ENCODE measurements at regions not wholly inside any gene's neighbourhood (a gene's known extent, or its start where the extent isn't known, plus 50 kb on each side); places are given as distances from the start of the nearest gene placed in this dataset.
A peak's percentile ranks its signal among the peaks of the same experiment; 100 is the strongest.
"Not testable (repeated sequence)": the region's sequence is repeated elsewhere in the genome, so short reads cannot be mapped to it uniquely, and the experiment has no call there.

DNA sequence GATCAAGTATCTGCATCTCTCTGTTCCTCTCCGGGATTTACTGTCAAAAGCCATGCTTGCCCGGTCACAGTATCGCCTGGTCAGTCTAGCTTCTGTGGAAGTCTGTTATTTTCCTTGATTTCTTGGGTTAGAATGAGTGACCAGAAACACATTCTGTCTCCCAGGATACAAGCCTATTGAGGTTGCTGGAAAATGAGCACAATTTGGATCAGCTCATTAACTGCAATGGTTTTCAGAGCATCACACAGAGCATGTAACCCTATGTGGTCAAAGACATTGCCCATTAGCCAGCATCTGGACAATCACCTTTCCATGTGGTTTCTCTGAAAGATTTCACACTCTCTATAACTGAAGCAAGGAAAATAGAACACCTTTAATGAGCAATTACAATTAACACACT lies 124.2 kb upstream of the FAM98A start:
- DNase-seq: no peak

DNA sequence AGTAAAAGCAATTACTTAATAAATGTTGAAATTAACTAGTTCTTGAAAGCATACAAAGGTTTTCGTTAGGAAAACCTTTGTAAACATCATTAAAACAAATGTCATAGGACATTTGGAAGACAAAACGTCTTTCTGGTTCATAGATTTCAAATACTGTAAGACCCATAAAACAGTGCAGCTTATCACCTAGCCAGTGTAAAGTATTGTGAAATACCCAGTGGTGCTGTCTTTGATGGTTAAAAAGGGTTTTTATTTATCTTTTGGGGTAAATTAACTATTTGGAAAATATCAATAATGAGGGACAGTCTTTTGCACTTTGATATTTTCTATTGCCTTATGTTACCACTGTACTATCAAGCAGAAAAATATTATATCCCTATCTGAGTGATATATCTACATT lies 120.0 kb upstream of the FAM98A start:
- DNase-seq: no peak

DNA sequence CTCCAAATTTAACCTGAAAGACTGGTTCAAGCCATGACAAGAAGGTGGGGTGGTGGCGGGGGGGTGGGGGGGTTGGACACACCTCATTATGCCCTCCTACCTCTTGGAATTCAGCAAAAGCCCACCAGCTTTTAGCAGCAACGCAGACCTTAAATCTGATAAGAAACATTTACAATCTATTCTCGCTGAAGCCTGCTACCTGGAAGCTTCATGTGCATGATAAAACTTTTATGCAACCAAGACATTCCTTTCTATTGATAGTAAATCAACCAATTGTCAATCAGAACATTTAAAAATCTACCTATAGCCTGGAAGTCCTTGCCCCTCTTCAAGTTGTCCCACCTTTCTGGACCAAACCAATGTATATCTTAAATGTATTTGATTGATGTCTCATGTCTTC lies 113.6 kb upstream of the FAM98A start:
- DNase-seq: no peak

DNA sequence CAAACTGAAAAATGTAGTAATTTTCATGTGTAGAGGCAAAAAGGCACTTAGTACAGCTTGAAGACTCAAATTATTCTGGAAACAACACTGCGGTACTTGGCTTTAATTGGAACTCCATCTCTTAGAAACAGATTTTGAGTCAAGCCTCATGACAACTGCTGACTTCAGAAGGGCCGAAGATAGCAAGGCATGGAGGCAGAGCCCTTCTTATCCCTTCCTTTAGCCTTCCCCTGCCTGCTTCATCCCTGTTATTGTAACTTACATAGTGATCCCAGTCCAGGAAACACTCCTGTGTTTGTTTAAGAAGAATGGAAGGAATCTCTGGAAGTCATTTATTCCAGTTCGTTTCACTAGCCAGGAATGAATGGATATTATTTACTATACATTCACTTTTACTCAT lies 110.9 kb upstream of the FAM98A start:
- no peak for DNase-seq

DNA sequence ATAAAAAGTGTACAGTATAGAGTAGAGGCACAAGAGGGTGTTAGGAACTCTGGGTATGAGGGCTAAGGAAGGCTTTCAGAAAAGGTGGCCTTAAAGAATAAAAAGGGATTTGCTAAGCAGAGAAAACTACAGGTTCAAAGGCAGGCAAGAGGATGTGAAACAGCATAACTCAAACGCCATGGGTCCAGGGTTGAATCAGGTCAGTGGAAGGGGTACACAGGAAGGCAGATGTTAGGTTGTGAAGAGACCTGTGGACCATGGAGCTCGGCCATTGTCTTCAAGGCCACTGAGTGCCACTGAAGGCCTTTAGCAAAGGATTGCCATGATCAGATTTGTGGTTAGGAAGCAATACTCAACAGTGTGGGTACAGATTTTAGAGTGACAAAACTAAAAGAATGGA lies 108.2 kb upstream of the FAM98A start:
- no peak for DNase-seq

GRCh38 chr2:33706410-33706809 lies 107.3 kb upstream of the FAM98A start:
- DNase-seq: peak; percentile 37 to 58

DNA sequence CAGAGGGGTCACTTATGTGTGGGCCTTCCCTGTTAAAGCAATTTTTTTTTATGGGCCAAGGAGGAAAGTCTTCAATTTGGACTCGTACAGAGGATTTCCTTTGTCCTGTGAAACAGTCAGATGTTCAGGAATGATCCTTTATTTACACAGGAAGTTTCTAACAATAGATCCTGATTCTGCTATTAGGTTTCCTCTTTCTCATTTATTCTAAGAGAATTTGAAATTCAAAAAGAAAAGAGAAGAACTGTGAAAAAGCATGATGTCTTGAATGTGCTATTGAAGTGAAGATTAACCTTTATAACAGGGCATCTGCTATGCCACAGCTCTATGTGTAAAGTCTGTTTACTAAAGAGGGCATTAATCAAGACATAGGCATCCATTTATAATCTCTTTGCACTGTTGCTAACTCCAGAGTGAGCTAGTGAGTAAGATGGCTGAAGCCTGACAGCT lies 105.3 kb upstream of the FAM98A start:
- DNase-seq: no peak

DNA sequence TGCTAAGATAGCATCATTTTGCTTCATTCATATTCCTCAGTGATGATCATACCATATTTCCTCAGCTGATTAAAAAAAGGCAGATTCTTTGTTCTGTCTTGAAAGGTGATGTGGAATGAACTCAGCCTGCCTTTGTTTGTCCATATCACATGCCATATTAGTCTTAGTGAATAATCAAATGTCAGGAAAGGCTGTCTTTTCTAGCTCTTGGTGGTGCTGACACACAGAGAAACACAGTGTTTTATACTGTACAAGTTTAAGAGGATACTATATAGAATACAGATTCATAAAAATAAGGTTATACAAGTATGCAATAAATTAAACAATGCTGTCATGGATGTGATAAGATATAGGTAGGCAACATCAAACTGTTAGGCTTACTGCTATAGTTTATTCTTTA lies 97.1 kb upstream of the FAM98A start:
- DNase-seq: no peak

GRCh38 chr2:33694904-33695303 lies 95.8 kb upstream of the FAM98A start:
- DNase-seq: no peak

- not testable (repeated sequence) for DNase-seq
Observed at GRCh38 chr2:33690686-33691085, 91.6 kb upstream of the FAM98A start.

GRCh38 chr2:33681364-33681757 lies 82.3 kb upstream of the FAM98A start:
- DNase-seq: no peak

DNA sequence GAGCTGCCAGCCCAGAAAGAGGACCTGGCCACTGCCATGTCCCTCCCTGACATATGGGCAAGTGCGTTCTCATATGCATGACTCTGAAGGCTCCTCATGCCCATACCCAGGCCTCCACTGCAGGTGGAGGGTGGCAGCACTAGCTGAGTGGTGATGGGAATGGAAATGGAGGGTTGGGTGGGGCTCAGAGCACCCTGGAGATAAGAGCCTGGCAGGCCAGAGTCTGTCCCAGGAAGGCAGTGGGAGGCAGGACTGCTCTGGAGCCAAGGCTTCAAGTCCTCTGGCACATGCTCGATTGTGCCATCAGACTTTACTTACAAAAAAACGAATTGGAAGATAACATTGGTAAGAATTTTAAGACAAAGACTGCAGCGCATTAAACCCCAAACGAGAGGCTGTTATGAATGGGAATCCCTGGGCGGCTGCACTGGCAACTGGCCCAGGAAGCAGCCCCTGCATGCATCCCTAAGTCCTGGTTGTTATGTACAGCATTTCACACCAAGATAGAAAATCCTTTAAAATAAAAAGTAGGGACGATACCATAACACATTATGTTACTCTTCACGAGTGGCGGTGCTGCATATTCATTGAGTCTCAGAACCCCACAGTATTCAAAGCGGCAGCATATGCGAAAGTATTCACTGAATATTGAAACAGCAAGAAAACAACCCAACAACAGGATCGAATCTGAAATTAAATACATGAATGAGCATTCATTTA lies 81.7 kb upstream of the FAM98A start:
- DNase-seq: no peak

- no peak for DNase-seq
Observed at GRCh38 chr2:33678436-33678835, 79.3 kb upstream of the FAM98A start.

GRCh38 chr2:33673937-33674336 lies 74.8 kb upstream of the FAM98A start:
- no peak for DNase-seq

- no peak for DNase-seq
Observed at GRCh38 chr2:33672896-33673295, 73.8 kb upstream of the FAM98A start.

GRCh38 chr2:33672389-33672788 lies 73.3 kb upstream of the FAM98A start:
- no peak for DNase-seq

- DNase-seq: no peak
Observed at GRCh38 chr2:33671198-33671597, 72.1 kb upstream of the FAM98A start.

DNA sequence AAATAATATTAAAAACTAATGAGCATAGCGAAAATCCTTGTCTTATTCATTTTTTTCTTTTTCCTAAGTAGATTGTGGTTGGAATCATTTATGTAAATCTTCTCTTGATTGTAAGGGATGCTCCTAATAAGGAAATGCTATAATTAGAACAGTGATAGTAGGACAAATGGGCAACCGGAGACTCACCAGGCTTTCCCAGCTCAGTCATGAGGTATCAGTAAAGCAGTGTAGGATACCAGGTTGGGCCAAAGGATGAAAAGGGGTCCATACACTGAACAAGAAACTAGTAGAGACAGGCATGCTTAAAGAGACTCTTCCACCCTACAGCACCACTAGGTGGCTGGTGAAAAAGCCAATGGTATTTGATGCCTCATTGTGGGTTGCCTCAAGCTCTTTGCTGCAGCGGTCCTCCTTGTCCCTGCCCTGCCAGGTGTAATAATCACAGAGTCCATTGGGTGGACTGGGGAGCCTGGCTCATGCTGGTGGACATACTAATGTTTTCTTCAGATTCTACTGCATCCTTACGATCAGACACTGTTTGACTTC lies 71.4 kb upstream of the FAM98A start:
- DNase-seq: no peak

DNA sequence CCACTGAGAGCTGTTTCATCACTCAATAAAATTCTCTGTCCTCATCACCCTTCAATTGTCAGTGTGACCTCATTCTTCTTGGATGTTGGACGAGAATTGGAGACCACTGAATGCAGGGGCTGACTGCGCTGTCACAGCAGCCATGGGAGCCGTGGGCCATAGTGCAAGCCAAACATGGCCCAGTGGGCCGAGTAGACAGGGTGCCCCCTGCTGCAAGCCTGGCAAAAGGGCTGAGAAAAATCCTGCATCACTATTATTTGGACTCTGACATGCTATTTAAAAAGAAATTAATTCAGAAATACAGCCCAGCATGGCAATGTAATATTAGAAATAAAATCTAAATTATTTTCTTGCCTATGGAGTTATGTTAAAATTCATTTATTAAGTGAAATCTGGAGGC lies 67.8 kb upstream of the FAM98A start:
- DNase-seq: no peak

DNA sequence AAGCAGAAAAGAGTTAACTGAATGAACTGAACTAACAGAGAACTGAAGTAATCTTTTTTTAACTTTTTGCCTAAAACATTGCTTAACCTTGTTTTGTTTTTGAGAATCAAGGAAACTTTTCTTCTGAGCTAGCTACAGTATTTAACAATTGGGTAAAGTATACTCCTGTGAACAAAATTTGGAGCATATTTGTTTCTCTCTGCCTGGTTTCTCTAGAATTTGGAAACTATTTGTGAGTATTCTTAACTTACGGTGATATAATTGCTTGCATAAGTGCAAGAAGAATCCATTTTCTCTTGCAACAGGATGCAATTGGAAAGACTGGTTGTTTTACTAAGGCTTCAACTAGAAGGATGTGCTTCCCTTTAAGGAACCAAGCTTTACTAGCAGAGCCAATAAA lies 65.9 kb upstream of the FAM98A start:
- no peak for DNase-seq

GRCh38 chr2:33660416-33661123 lies 61.5 kb upstream of the FAM98A start:
- no peak for DNase-seq

- DNase-seq: no peak
Observed at GRCh38 chr2:33655626-33656320, 56.7 kb upstream of the FAM98A start.

DNA sequence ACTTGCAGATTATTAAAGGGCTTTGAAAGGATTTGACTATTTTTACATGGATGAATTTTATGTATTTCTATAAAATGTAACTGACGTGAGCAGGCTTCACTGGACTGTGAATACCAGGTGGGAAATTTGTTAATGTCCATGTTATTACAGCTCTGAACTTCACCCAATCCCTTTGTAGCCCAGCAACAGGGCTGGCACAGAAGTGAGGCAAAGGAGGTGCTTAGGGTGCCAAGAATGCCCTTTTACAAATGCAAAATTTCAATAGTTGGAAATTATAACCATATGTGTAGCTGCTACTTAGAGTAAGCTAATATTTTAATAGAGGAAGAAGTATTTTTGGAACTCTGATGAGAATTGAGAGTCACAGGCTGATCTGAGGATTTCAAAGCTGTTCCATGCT lies 53.7 kb upstream of the FAM98A start:
- DNase-seq: no peak

DNA sequence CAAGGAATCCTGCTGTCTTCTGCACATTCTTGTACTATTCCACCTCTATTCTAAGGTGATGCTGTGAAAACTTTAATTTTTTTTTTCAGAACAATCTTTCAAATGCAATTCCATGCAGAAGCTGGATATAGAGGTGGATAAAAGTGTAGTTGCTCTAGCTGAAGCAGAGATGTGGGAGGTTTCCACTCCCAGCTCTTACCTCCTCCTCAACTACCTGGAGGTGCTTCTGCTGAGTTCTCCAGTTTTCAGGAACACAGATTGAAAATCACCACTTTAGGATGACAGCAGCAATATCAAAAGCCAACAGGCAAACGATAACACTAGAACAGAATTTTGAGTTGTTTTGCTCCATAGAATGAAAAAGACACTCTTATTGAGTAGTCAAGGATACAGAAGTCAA lies 51.1 kb upstream of the FAM98A start:
- DNase-seq: no peak
